C4-2B (cell line): ENCODE measurements at regions not wholly inside any gene's neighbourhood (a gene's known extent, or its start where the extent isn't known, plus 50 kb on each side); places are given as distances from the start of the nearest gene placed in this dataset.

Experiments
- ZFX ChIP-seq: fragments of 450-650 bp; IDR thresholded peaks from 2 replicates; pipeline ENCODE4 v1.6.1; 2017
- TF ChIP-seq, protein P1 (sequence below): fragments of 450-650 bp; conservative IDR thresholded peaks from 2 replicates; pipeline ENCODE4 v1.5.1; 2017; ENCODE audit warnings: mild to moderate bottlenecking

DNA sequence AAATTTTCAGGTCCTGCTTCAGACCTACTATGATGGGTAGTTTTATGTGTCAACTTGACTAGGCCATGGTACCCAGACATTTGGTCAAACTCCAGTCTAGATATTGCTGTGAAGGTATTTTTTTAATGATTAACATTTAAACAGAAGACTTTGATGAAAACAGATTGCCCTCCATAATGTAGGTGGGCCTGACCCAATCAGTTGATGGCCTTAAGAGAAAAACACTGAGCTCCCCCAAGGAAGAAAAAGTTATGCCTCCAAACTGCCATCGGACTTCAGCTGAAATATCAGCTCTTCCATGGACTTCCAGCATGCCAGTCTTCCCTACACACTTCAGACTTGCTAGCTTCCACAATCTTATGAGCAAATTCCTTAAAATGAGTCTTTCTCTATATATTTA lies 67.3 kb upstream of the TYRP1 start:
- TF ChIP-seq, protein P1, sequence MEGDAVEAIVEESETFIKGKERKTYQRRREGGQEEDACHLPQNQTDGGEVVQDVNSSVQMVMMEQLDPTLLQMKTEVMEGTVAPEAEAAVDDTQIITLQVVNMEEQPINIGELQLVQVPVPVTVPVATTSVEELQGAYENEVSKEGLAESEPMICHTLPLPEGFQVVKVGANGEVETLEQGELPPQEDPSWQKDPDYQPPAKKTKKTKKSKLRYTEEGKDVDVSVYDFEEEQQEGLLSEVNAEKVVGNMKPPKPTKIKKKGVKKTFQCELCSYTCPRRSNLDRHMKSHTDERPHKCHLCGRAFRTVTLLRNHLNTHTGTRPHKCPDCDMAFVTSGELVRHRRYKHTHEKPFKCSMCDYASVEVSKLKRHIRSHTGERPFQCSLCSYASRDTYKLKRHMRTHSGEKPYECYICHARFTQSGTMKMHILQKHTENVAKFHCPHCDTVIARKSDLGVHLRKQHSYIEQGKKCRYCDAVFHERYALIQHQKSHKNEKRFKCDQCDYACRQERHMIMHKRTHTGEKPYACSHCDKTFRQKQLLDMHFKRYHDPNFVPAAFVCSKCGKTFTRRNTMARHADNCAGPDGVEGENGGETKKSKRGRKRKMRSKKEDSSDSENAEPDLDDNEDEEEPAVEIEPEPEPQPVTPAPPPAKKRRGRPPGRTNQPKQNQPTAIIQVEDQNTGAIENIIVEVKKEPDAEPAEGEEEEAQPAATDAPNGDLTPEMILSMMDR = no peak
- no peak for TF ChIP-seq ZFX
